ENCODE measurements at regions not wholly inside any gene's neighbourhood (a gene's known extent, or its start where the extent isn't known, plus 50 kb on each side); places are given as distances from the start of the nearest gene placed in this dataset.

GRCh38 chr2:35538796-35539195 is 816.8 kb upstream of the CRIM1 start:
- Mint-ChIP-seq H3K27ac (ENCODE audit: unreplicated experiment) (no peak overlapping the region), H3K9me3 (ENCODE audit: unreplicated experiment) (no peaks in the 10 kb centered on the region), H3K27me3 (ENCODE audit: insufficient read depth, unreplicated experiment) (no peaks in the 10 kb centered on the region), H3K36me3 (ENCODE audit: insufficient read depth, unreplicated experiment) (no peaks in the 10 kb centered on the region), H3K4me1 (ENCODE audit: low read depth, unreplicated experiment) (no peaks in the 10 kb centered on the region), H3K4me3 (ENCODE audit: unreplicated experiment) (no peak overlapping the region)
- no peak for DNase-seq
- POLR2A ChIA-PET: no interaction called here
- H3K4me3 ChIP-seq (ENCODE audit: low read depth, low read length): no peak overlapping the region
- no peaks in the 10 kb centered on the region for H3K9me3 ChIP-seq
- intact Hi-C loops (cut with micrococcal nuclease; ENCODE audit: unreplicated experiment): no loop called here
- TF ChIP-seq, protein P1, sequence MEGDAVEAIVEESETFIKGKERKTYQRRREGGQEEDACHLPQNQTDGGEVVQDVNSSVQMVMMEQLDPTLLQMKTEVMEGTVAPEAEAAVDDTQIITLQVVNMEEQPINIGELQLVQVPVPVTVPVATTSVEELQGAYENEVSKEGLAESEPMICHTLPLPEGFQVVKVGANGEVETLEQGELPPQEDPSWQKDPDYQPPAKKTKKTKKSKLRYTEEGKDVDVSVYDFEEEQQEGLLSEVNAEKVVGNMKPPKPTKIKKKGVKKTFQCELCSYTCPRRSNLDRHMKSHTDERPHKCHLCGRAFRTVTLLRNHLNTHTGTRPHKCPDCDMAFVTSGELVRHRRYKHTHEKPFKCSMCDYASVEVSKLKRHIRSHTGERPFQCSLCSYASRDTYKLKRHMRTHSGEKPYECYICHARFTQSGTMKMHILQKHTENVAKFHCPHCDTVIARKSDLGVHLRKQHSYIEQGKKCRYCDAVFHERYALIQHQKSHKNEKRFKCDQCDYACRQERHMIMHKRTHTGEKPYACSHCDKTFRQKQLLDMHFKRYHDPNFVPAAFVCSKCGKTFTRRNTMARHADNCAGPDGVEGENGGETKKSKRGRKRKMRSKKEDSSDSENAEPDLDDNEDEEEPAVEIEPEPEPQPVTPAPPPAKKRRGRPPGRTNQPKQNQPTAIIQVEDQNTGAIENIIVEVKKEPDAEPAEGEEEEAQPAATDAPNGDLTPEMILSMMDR (IDR thresholded peaks at IDR 0.05; ENCODE audit: insufficient read depth in 1 of 2, low read depth in 1 of 2, low read length in 1 of 2, severe bottlenecking in 1 of 2, unreplicated experiment in 1 of 2): no peak
- no peaks in the 10 kb centered on the region for H3K36me3 ChIP-seq (ENCODE audit: control insufficient read depth, insufficient read depth, low read length)
- CTCF ChIA-PET: no interaction called here
- no TSS peak for BruUV-seq (replicated peaks)
- no peaks in the 10 kb centered on the region for H3K4me1 ChIP-seq
- H3K27me3 ChIP-seq (replicated peaks; ENCODE audit: control insufficient read depth, insufficient read depth, low read length): no peaks in the 10 kb centered on the region

- Mint-ChIP-seq H3K4me3 (ENCODE audit: unreplicated experiment) (no peak overlapping the region), H3K4me1 (ENCODE audit: low read depth, unreplicated experiment) (no peaks in the 10 kb centered on the region), H3K27ac (ENCODE audit: unreplicated experiment) (no peak overlapping the region), H3K9me3 (ENCODE audit: unreplicated experiment) (peaks cover 6% of the 10 kb centered on the region), H3K36me3 (ENCODE audit: insufficient read depth, unreplicated experiment) (no peaks in the 10 kb centered on the region), H3K27me3 (ENCODE audit: insufficient read depth, unreplicated experiment) (no peaks in the 10 kb centered on the region)
- intact Hi-C loops (cut with micrococcal nuclease; ENCODE audit: unreplicated experiment): no loop called here
- CTCF ChIA-PET: no interaction called here
- POLR2A ChIA-PET: no interaction called here
- Histone ChIP-seq H3K4me1 (no peaks in the 10 kb centered on the region), H3K9me3 (0 out of 2 replicates have a peak, but pooled peaks cover 4% of the 10 kb centered on the region), H3K27me3 (replicated peaks; ENCODE audit: control insufficient read depth, insufficient read depth, low read length) (no peaks in the 10 kb centered on the region), H3K4me3 (ENCODE audit: low read depth, low read length) (no peak overlapping the region), H3K36me3 (ENCODE audit: control insufficient read depth, insufficient read depth, low read length) (no peaks in the 10 kb centered on the region)
- TF ChIP-seq, protein P1 (IDR thresholded peaks at IDR 0.05; ENCODE audit: insufficient read depth in 1 of 2, low read depth in 1 of 2, low read length in 1 of 2, severe bottlenecking in 1 of 2, unreplicated experiment in 1 of 2): no peak
- DNase-seq: no peak
- no TSS peak for BruUV-seq (replicated peaks)
Measured at GRCh38 chr2:35530615-35531135, 824.9 kb upstream of the CRIM1 start.

- POLR2A ChIA-PET: no interaction called here
- TF ChIP-seq, protein P1 (IDR thresholded peaks at IDR 0.05; ENCODE audit: insufficient read depth in 1 of 2, low read depth in 1 of 2, low read length in 1 of 2, severe bottlenecking in 1 of 2, unreplicated experiment in 1 of 2): no peak
- CTCF ChIA-PET: no interaction called here
Measured at GRCh38 chr2:35526741-35527140, 828.8 kb upstream of the CRIM1 start.

More at GRCh38 chr2:35526741-35527140, 828.8 kb upstream of the CRIM1 start:
- no peak overlapping the region for H3K4me3 ChIP-seq (ENCODE audit: low read depth, low read length)
- Mint-ChIP-seq H3K27me3 (ENCODE audit: insufficient read depth, unreplicated experiment) (no peaks in the 10 kb centered on the region), H3K4me1 (ENCODE audit: low read depth, unreplicated experiment) (no peaks in the 10 kb centered on the region), H3K9me3 (ENCODE audit: unreplicated experiment) (peaks cover 6% of the 10 kb centered on the region), H3K4me3 (ENCODE audit: unreplicated experiment) (no peak overlapping the region), H3K27ac (ENCODE audit: unreplicated experiment) (no peak overlapping the region), H3K36me3 (ENCODE audit: insufficient read depth, unreplicated experiment) (no peaks in the 10 kb centered on the region)
- no TSS peak for BruUV-seq (replicated peaks)
- no peaks in the 10 kb centered on the region for H3K4me1 ChIP-seq
- H3K27me3 ChIP-seq (replicated peaks; ENCODE audit: control insufficient read depth, insufficient read depth, low read length): no peaks in the 10 kb centered on the region
- H3K36me3 ChIP-seq (ENCODE audit: control insufficient read depth, insufficient read depth, low read length): no peaks in the 10 kb centered on the region
- no peak for DNase-seq
- H3K9me3 ChIP-seq: no peaks in the 10 kb centered on the region
- intact Hi-C loops (cut with micrococcal nuclease; ENCODE audit: unreplicated experiment): no loop called here

Data from Caco-2 (cell line).